ENCODE measurements at regions not wholly inside any gene's neighbourhood (a gene's known extent, or its start where the extent isn't known, plus 50 kb on each side); places are given as distances from the start of the nearest gene placed in this dataset.
A peak's percentile ranks its signal among the peaks of the same experiment; 100 is the strongest.

GRCh38 chr15:46753946-46754345, 963.4 kb upstream of the SEMA6D start:
- no peak for DNase-seq

DNA sequence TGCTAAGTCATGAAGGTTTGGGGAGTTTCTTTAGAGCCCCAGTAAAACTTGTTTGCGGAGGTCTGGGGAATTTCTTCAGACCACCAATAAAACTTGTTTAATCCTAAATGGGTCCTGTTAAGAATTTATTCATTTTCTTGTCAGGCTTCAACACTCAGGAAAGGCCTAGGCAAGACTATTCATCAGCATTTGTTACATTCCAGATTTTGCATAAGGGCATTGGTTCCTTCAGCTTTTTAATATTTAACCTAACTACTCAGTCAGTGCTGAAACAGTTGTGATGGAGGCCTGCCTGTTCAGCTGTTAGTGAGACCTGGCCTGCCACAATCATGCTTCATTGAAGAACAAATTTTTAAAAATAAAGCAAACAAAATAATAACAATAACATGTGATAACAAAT, 954.2 kb upstream of the SEMA6D start:
- DNase-seq: no peak

DNA sequence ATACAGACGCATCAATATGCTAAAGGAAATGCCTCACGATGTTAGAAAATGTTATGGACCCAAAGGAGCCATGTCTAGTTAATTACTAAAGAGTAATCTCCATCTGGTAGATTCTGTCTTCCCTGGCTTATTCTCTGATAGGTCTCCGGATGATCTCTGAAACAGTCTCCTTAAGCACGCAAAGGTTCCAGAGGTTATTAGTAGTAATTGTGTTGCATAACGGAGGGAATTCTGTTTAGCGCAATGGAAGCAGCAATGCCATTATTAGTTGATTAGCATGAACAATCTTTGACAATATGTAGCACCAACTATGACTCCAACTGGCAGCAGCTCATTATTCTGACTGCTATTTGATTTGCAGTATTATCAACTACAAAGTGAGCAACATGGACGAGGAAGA, 952.5 kb upstream of the SEMA6D start:
- no peak for DNase-seq

- DNase-seq: no peak
These were observed 951.3 kb upstream of the SEMA6D start for GRCh38 chr15:46766021-46766420.

DNA sequence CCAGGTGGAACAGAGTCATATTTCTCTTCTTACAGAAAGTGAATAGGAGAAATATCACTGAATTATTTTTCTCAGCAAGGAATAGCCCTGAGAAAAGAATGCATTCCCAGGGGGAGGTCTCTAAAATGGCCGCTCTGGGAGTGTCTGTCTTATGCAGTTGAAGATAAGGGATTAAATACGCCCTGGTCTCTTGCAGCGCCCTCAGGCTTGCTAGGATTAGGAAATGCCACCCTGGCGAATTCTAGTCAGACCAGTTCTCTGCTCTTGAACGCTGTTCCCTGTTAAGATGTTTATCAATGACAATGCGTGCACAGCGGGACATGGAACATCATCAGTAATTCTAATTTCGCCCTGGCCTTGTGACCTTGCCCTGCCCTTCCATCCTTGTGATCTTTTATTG, 949.0 kb upstream of the SEMA6D start:
- DNase-seq: no peak

DNA sequence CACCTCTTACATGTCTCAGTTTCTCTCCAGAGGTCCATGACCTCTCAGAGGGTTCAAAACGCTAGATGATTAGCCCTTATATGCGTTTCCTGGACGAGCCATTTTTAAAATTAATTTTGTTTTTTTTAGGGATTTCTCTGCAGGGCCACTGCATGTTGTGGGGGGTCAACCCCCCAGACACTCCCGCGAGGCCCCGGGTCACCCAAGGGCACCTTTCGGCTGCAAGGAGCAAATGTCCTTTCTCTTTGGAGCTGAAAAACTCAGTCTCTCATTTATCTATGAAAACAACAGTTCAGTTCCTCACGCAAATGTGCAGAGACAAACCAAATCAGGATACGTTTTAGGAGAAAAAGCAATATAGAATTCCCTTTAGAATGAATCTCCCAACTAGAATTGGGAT, 944.3 kb upstream of the SEMA6D start:
- no peak for DNase-seq

DNA sequence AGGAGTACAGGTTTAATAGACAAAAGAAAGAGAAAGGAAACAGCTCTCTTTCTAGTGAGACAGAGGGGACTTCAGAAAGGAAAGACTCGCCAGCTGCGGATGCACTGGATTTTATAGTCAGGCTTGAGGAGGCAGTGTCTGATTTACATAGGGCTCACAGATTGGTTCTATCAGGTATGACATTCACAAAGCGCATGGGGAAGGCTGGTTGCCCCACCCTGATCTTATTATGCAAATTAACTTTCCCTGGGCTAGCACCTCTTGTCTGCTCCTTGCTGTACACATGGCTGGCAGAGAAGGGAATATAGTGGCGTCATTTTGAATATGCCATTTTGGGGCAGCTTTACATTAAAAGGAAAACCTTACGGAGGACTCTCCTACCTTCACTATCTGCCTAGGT, 938.4 kb upstream of the SEMA6D start:
- DNase-seq: no peak

DNA sequence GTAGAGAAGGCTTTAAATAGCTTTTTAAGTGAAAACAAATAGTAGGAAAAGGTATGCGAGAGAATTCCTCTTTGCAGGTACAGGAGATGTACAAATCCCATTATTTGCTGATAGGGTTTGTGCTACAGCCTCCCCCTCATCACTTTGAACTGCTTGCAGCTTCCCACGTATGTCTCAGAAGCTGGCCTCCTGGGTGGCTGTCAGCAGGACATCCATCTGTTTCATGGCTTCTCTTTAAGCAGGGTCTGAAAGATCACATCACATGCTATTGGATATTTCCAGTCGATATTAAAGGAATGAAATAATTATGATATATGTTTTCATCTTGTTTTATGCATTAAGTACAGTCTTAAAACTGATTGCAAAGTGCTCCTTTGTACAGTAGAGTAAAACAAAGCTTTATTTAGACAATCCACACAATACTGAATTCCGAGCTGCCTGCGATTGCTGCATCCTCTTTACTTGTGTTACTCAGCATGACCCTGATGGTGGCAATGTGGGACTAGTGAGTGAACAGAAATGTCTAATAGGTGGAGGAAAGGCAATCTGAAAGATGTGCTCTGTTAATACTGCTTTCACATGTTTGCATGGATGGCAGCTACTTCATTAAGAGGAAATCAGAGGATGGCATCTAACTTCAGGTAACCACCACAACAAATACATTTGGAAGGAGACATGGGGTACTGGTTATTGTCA, 930.6 kb upstream of the SEMA6D start:
- DNase-seq: peak; percentile 2

DNA sequence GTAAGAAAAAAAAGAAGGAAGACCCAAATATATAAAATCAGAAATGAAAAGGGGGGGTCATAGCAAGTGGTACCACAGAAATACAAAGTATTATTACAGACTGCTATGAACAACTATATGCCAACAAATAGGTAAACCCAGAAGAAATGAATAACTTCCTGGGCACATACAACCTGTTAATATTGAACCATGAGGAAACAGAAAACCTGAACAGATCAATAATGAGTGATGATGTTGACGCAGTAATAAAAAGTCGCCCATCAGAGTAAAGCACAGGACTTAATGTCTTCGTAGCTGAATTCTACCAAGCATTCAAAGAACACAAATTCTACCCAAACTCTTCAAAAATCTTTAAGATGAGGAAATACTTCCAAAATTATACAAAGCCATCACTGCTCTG, 921.6 kb upstream of the SEMA6D start:
- no peak for DNase-seq

DNA sequence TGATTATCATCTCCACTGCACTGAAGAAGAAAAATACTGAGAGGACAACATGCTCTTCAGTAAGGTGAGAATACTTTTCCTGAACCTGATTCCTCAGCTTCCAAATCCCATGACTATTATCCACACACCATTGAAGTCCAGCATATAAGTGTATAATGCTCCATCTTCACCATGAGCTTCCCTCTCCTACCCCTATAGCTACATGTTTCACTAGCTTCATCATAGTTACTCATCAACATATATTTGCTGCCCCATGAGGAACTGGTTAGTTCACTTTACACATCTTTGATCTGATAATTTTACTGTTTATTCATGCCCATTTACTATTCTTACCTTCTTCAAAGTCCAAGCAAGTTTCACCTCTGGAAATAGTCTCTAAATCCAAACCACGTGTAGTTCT, 908.5 kb upstream of the SEMA6D start:
- DNase-seq: no peak

DNA sequence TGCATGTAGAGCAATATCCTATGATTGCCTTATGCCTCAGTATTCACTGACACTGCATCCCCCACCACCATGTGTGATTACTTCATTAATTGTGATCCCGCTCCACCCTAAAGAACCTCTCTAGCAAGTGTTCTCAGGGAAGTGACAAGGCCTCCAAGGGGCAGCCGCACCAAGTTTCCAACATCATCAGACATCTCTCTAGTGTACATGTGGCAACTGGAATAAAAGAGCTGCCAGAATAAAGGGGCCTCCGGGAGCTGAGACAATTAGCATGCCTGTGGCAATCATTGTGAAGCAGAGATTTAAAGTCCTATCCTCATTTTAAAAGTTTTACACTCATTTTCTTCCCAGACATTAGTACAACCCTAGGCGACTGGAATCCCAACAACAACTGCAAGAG, 902.1 kb upstream of the SEMA6D start:
- no peak for DNase-seq

- DNase-seq: peak; percentile 37
These were observed 901.5 kb upstream of the SEMA6D start for GRCh38 chr15:46815765-46816164.

DNA sequence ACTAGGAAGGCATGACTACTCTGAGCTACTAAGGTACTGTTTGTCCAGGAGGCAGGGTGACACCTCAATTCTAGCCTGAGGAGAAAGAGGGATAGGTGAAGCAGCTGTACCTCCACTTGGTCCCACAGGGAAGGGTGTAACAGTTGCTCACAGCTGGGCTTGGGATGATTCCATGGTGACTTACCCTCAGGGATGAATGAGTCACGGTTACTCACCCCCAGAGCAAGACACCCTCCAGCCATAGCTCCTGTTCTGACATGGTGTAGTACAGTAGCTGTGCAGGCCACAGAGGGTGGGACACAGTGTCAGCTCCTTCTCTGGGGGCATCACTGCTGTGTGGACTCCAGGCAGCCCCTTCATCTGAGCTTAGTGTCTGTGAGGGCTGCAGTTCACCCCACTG, 868.6 kb upstream of the SEMA6D start:
- no peak for DNase-seq

DNA sequence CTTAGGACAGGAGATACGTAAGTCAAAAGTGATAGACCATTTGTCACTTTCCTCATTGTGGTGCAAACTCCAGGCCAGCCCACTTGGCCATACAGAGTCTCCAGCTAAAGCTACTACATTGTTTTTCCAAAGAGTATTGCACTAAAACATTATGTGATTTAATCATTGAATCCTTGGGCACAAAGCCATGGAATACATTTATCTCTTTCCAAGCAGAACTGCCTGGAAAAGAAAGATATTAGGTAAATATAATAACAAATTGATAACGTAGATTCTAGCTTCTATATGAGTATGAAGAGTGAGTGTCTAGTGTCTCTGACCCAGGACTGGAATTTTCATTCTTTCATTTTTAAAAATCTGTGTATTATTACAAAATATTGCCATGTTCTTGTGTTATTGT, 863.7 kb upstream of the SEMA6D start:
- DNase-seq: no peak

GRCh38 chr15:46854564-46854963, 862.7 kb upstream of the SEMA6D start:
- no peak for DNase-seq

GRCh38 chr15:46855388-46855787, 861.9 kb upstream of the SEMA6D start:
- no peak for DNase-seq

DNA sequence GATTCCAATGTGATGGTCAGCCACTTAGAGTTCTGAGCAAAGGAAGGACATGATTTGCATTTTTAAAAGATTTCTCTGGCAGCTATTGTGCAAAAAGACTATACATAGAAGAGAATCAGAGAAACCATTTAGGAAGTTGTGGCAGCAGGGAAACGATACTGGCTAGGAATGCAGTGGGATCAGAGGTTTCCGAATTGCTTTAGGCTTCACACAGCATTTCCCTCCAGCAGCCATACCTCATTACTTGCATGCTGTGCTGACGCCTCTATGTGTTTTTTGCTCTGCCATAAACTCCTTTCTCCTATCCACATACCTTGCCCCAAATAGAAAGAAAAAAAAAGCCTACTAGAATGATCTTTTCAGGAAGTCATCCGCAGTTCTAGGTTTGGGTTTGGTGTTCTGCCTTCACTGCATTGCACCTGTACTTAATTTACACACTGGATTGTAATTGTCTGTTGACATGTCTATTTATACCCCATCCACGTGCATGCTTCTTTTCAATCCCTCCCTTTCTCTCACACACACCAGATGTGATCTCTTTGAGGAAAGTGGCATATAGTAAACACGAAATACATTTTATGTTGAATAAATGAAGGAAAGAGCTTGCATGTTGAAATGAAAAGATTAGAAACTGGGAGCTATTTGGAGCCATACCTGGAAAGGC, 860.3 kb upstream of the SEMA6D start:
- DNase-seq: peak; percentile 84

- peak; percentile 21 for DNase-seq
These were observed 859.2 kb upstream of the SEMA6D start for GRCh38 chr15:46858150-46858549.

GRCh38 chr15:46861796-46862195, 855.5 kb upstream of the SEMA6D start:
- no peak for DNase-seq

- DNase-seq: peak; percentile 49
These were observed 852.1 kb upstream of the SEMA6D start for GRCh38 chr15:46865155-46865554.

- peak; percentile 34 for DNase-seq
These were observed 844.9 kb upstream of the SEMA6D start for GRCh38 chr15:46872286-46872980.

DNA sequence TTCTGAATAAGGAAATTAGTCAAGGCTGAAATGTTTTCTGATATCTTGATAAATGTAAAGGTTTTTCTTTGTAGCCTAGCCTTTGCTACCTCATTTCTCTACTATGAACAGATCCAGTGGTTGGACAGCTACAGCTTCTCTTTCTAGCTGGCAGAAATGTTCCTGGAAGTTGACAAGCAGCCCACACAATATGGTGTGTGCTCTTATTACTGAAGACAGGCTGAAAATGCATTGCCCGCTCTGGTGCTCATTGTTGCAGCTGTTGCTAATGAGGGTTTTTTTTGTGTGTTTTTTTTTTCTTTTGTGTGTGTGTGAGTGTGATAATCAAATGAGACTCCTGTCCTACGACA, 844.3 kb upstream of the SEMA6D start:
- DNase-seq: peak; percentile 34

GRCh38 chr15:46879032-46879770, 838.1 kb upstream of the SEMA6D start:
- no peak for DNase-seq

GRCh38 chr15:46880791-46881190, 836.5 kb upstream of the SEMA6D start:
- no peak for DNase-seq

Data from NCI-H748 treated with DMSO at 0.1 percent for 48 hours (cell line).